ENCODE measurements at regions not wholly inside any gene's neighbourhood (a gene's known extent, or its start where the extent isn't known, plus 50 kb on each side); places are given as distances from the start of the nearest gene placed in this dataset.

DNA sequence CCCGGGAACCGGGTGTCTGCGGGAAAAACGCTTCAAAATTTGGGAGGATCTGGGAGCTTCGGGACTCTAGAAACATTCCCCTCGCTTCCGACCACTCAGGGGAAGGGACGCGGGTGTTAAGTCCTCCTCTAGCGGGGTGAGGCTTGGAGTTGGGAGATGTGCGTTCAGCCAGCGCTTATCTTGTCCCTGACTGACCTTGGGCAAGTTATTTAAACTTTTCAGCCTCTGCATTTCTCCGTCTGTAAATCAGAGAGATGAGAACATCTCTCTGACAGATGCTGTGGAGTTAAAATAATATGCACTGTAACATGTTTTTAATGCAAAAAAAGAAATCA lies 76.9 kb upstream of the ANO4 start (continued):
- TF ChIP-seq, protein P1, sequence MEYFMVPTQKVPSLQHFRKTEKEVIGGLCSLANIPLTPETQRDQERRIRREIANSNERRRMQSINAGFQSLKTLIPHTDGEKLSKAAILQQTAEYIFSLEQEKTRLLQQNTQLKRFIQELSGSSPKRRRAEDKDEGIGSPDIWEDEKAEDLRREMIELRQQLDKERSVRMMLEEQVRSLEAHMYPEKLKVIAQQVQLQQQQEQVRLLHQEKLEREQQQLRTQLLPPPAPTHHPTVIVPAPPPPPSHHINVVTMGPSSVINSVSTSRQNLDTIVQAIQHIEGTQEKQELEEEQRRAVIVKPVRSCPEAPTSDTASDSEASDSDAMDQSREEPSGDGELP (CRISPR knock-in tag; IDR thresholded peaks at IDR 0.05; ENCODE audit: borderline replicate concordance), result no peak

DNA sequence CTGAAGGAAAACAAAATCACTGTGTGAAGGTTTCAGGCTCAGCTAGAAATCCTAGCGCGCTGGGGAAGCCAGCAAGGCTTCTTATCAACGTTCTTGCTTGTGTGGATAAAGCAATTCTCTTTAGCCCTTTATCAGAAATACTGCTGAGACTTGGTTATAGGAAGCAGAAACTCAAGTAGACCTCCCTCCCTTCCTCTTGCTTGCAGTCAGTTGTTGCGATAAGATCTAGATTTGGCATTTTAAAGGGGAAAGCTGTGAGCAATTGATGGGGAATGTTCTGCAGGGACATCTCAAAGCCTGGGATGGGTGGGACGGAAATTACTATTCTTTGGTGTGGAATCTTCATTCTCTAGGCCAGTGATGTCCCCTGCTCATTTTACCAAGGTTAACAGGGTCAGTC lies 76.4 kb upstream of the ANO4 start:
- ATAC-seq, result no peak
- intact Hi-C loops (cut with micrococcal nuclease) (no loop called here), in situ Hi-C loops (cut with MboI) (no loop called here)
- H3K4me3 ChIP-seq, result no peak overlapping the region
- WGBS (ENCODE audit: insufficient coverage, low coverage, missing lambda C conversion rate), result 12% methylated on average over 5 of the region's 5 CpGs
- peaks cover 2 to 31% of the 10 kb centered on the region in 2 experiments; a peak in 3 of 5 replicates for H3K27me3 ChIP-seq (ENCODE audit: control insufficient read depth in 2 of 2, insufficient read depth in 2 of 2, low read length in 2 of 2)
- H3K27ac ChIP-seq (ENCODE audit: extremely low read depth, low read depth, low read length), result no peak overlapping the region
- H3K36me3 ChIP-seq (ENCODE audit: control insufficient read depth, insufficient read depth, low read length), result no peaks in the 10 kb centered on the region
- no peaks in the 10 kb centered on the region for H4K20me1 ChIP-seq (replicated peaks; ENCODE audit: control insufficient read depth, insufficient read depth, low read length)
- no peak overlapping the region for H3K4me2 ChIP-seq (ENCODE audit: insufficient read depth, low read length)
- no peak for FAIRE-seq
- no peak for DNase-seq (ENCODE audit: extremely low read depth in 1 of 4, low spot score in 3 of 4)
- no peaks in the 10 kb centered on the region for H3K9me1 ChIP-seq (ENCODE audit: control insufficient read depth, insufficient read depth, low read length)
- POLR2A ChIA-PET, result no interaction called here
- no peaks in the 10 kb centered on the region for H3K9me3 ChIP-seq (replicated peaks; ENCODE audit: control insufficient read depth, insufficient read depth, low read depth, low read length)
- H3K9ac ChIP-seq (ENCODE audit: insufficient read depth in 1 of 2, low read depth in 2 of 2, low read length in 2 of 2), result no peak overlapping the region
- H2AFZ ChIP-seq (ENCODE audit: low read depth, low read length), result no peak overlapping the region
- H3K79me2 ChIP-seq (ENCODE audit: control insufficient read depth, insufficient read depth, low read length), result no peaks in the 10 kb centered on the region
- TF ChIP-seq, protein P2, sequence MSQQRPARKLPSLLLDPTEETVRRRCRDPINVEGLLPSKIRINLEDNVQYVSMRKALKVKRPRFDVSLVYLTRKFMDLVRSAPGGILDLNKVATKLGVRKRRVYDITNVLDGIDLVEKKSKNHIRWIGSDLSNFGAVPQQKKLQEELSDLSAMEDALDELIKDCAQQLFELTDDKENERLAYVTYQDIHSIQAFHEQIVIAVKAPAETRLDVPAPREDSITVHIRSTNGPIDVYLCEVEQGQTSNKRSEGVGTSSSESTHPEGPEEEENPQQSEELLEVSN (IDR thresholded peaks at IDR 0.05; ENCODE audit: borderline replicate concordance in 1 of 2, extremely low read depth in 1 of 2, insufficient read depth in 1 of 2, insufficient read length in 1 of 2, low read depth in 1 of 2, low read length in 1 of 2, poor library complexity in 1 of 2, severe bottlenecking in 1 of 2), result no peak
- TF ChIP-seq, protein P3, sequence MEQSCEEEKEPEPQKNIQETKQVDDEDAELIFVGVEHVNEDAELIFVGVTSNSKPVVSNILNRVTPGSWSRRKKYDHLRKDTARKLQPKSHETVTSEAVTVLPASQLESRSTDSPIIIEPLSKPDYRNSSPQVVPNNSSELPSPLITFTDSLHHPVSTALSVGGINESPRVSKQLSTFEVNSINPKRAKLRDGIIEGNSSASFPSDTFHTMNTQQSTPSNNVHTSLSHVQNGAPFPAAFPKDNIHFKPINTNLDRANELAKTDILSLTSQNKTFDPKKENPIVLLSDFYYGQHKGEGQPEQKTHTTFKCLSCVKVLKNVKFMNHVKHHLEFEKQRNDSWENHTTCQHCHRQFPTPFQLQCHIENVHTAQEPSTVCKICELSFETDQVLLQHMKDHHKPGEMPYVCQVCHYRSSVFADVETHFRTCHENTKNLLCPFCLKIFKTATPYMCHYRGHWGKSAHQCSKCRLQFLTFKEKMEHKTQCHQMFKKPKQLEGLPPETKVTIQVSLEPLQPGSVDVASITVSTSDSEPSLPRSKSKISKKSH (CRISPR knock-in tag; IDR thresholded peaks at IDR 0.05), result no peak
- H3K4me1 ChIP-seq (replicated peaks in 1 of 2; ENCODE audit: control insufficient read depth in 2 of 2, insufficient read depth in 2 of 2, low read length in 2 of 2), result peaks cover 0 to 10% of the 10 kb centered on the region in 2 experiments; a peak in 2 of 5 replicates
- no TSS peak for BruUV-seq (replicated peaks)
- CTCF ChIA-PET (ENCODE audit: low intra/inter-chr PET ratio), result no interaction called here

All from K562 (cell line).